Breast epithelium (tissue), 3 donors: ENCODE measurements at regions not wholly inside any gene's neighbourhood (a gene's known extent, or its start where the extent isn't known, plus 50 kb on each side); places are given as distances from the start of the nearest gene placed in this dataset.

Experiments used
- CTCF ChIP-seq, 3 donors: fragments of 450-650 bp; IDR thresholded peaks; one replicate each; pipeline ENCODE4 v1.5.1; 2016 to 2017; ENCODE audit warnings: antibody characterized with exemption in 3 of 3, mild to moderate bottlenecking in 3 of 3, moderate library complexity in 3 of 3
- POLR2A ChIP-seq: fragments of 450-650 bp; IDR thresholded peaks from one replicate; pipeline ENCODE4 v1.6.1; 2016; ENCODE audit warnings: antibody characterized with exemption, mild to moderate bottlenecking, moderate library complexity
- POLR2AphosphoS5 ChIP-seq, 3 donors: sonication (generic); formaldehyde crosslinking; IDR thresholded peaks; one replicate each; pipeline ENCODE4 v1.6.1; 2017; ENCODE audit warnings: antibody characterized with exemption in 3 of 3

DNA sequence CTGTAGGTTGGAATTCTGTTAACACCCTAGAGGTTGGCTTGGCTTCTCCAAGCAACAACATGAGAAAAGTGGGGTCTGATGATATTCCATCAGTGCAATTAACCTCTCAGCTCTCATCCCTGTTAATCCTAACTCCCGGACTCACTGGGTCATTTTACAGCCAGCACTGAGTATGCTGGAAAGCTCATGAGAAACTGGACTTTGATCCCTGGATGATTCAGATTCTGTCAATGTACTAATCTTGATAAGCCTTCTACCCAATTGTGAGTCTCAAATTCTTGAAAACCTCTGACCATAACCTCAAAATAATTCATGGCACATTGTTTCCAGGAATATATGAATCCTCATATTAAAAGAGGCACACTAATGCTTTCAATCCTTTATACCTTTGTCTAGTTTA is 244.3 kb upstream of the DCAF8L1 start:
- no peak for TF ChIP-seq POLR2A
- no peak for TF ChIP-seq POLR2AphosphoS5 (IDR thresholded peaks at IDR 0.05)
- no peak for TF ChIP-seq CTCF (IDR thresholded peaks at IDR 0.05)
